RWPE1 (cell line): ENCODE measurements at regions not wholly inside any gene's neighbourhood (a gene's known extent, or its start where the extent isn't known, plus 50 kb on each side); places are given as distances from the start of the nearest gene placed in this dataset.
"Not testable (repeated sequence)": the region's sequence is repeated elsewhere in the genome, so short reads cannot be mapped to it uniquely, and the experiment has no call there.

Source experiments
- CTCF ChIA-PET: fragments of 350-600 bp; sonication (Branson Sonifier 250); formaldehyde crosslinking; extraction: SDS; loops from one replicate; lab custom pipeline; 2021; lab: Yijun Ruan, JAX
- POLR2A ChIA-PET: fragments of 400-600 bp; formaldehyde crosslinking; extraction: SDS; loops from one replicate; lab custom pipeline; 2020; ENCODE audit warnings: antibody characterized with exemption; ENCODE audit not compliant: low non-redundant PET; lab: Yijun Ruan, JAX
- DNase-seq: peaks from one replicate; pipeline ENCODE4 v3.0.0; 2012; ENCODE audit warnings: low spot score
- H3K27ac ChIP-seq: fragments of 450-650 bp; 2 replicates; pipeline ENCODE4 v1.5.1; 2017
- CTCF ChIP-seq: fragments of 450-650 bp; conservative IDR thresholded peaks from 2 replicates; pipeline ENCODE4 v1.5.1; 2017; ENCODE audit warnings: low read depth, mild to moderate bottlenecking

GRCh38 chr6:137299681-137300080 lies 80.5 kb upstream of the IFNGR1 start:
- no peak for TF ChIP-seq CTCF
- POLR2A ChIA-PET = no interaction called here
- CTCF ChIA-PET = no interaction called here
- no peak for DNase-seq
- H3K27ac ChIP-seq = no peak overlapping the region

- ChIA-PET POLR2A (no interaction called here), CTCF (interaction anchor here (1.5 kb wide), 1 partner anchor 204 kb away, joined by 6 read pairs; no protein-coding TSS in a partner anchor)
- no peak for TF ChIP-seq CTCF
- no peak overlapping the region for H3K27ac ChIP-seq
- no peak for DNase-seq
Measured at GRCh38 chr6:137297887-137298286, 78.7 kb upstream of the IFNGR1 start.

GRCh38 chr6:137292326-137292725 lies 73.1 kb upstream of the IFNGR1 start:
- POLR2A ChIA-PET, H3K27ac ChIP-seq, DNase-seq: not testable (repeated sequence)
- CTCF ChIA-PET = interaction anchor here (0.5 to 0.9 kb wide), 3 partner anchors 9 to 1787 kb away, joined by 3 to 4 read pairs (median 3); no protein-coding TSS in a partner anchor

GRCh38 chr6:137291441-137291840 lies 72.3 kb upstream of the IFNGR1 start:
- TF ChIP-seq CTCF = no peak

GRCh38 chr6:137290601-137291261 lies 71.5 kb upstream of the IFNGR1 start:
- no peak overlapping the region for H3K27ac ChIP-seq
- no peak for TF ChIP-seq CTCF
- no peak for DNase-seq
- CTCF ChIA-PET = interaction anchor here (0.7 kb wide), 1 partner anchor 653 kb away, joined by 3 read pairs; no protein-coding TSS in a partner anchor
- POLR2A ChIA-PET = no interaction called here

More at GRCh38 chr6:137291441-137291840, 72.3 kb upstream of the IFNGR1 start:
- CTCF ChIA-PET = no interaction called here
- peak; percentile 38 for DNase-seq
- POLR2A ChIA-PET = no interaction called here
- H3K27ac ChIP-seq = no peak overlapping the region

- ChIA-PET POLR2A (no interaction called here), CTCF (interaction anchor here (0.6 to 0.7 kb wide), 2 partner anchors 155 to 418 kb away, joined by 3 read pairs; no protein-coding TSS in a partner anchor)
- no peak for DNase-seq
- no peak overlapping the region for H3K27ac ChIP-seq
- no peak for TF ChIP-seq CTCF
Measured at GRCh38 chr6:137286916-137287315, 67.7 kb upstream of the IFNGR1 start.

- ChIA-PET CTCF (no interaction called here), POLR2A (no interaction called here)
- no peak overlapping the region for H3K27ac ChIP-seq
- no peak for DNase-seq
- TF ChIP-seq CTCF = no peak
Measured at GRCh38 chr6:137286368-137286767, 67.2 kb upstream of the IFNGR1 start.
